ENCODE measurements at regions not wholly inside any gene's neighbourhood (a gene's known extent, or its start where the extent isn't known, plus 50 kb on each side); places are given as distances from the start of the nearest gene placed in this dataset.

DNA sequence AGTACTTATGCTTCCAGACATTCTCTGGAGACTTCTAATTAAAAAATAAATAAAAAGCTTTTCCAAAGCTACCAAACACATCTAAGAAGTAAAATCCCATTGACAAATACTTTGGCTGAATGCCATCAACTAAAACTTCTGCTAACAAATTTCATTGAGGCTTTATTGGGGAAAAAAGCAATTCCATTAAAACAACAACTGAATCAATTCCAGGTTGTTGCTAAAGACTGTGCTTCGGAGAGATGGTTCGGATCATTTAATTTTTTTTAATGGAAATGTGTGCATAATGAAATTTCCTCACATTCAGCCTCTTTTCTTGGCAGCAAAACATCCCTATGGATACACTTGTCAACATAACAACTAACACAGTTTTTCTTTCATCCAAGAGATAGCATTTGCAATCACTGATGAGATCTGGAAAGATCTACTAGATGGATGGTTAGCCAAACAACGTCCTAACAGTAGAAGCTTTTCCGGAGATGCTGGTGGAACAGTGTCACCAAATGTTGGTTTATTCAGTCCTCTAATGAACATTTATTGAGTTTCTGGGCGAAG, 446.1 kb upstream of the FAM98A start:
- TF ChIP-seq, protein P1, sequence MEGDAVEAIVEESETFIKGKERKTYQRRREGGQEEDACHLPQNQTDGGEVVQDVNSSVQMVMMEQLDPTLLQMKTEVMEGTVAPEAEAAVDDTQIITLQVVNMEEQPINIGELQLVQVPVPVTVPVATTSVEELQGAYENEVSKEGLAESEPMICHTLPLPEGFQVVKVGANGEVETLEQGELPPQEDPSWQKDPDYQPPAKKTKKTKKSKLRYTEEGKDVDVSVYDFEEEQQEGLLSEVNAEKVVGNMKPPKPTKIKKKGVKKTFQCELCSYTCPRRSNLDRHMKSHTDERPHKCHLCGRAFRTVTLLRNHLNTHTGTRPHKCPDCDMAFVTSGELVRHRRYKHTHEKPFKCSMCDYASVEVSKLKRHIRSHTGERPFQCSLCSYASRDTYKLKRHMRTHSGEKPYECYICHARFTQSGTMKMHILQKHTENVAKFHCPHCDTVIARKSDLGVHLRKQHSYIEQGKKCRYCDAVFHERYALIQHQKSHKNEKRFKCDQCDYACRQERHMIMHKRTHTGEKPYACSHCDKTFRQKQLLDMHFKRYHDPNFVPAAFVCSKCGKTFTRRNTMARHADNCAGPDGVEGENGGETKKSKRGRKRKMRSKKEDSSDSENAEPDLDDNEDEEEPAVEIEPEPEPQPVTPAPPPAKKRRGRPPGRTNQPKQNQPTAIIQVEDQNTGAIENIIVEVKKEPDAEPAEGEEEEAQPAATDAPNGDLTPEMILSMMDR (IDR thresholded peaks at IDR 0.05; ENCODE audit: low read depth, low read length): no peak
- no peak for TF ChIP-seq EZH2phosphoT487 (IDR thresholded peaks at IDR 0.05; ENCODE audit: low read depth)

All from OCI-LY3 (cell line).